ENCODE measurements at regions not wholly inside any gene's neighbourhood (a gene's known extent, or its start where the extent isn't known, plus 50 kb on each side); places are given as distances from the start of the nearest gene placed in this dataset.

- Histone ChIP-seq H3K36me3 (ENCODE audit: control insufficient read depth, insufficient read depth, low read length) (no peaks in the 10 kb centered on the region), H3K4me3 (ENCODE audit: low read length) (no peak overlapping the region), H3K9ac (ENCODE audit: low read length) (no peak overlapping the region), H3K4me1 (ENCODE audit: control insufficient read depth, insufficient read depth, low read length) (no peaks in the 10 kb centered on the region), H3K9me3 (ENCODE audit: control insufficient read depth, low read length) (no peaks in the 10 kb centered on the region), H3K27me3 (ENCODE audit: control insufficient read depth, insufficient read depth, low read length) (no peaks in the 10 kb centered on the region)
Observed at GRCh38 chr3:59280113-59280512, 230.3 kb upstream of the CFAP20DC start.

GRCh38 chr3:59277816-59278215 lies 228.0 kb upstream of the CFAP20DC start:
- no peak overlapping the region for H3K9ac ChIP-seq (ENCODE audit: low read length)
- H3K36me3 ChIP-seq (ENCODE audit: control insufficient read depth, insufficient read depth, low read length) = no peaks in the 10 kb centered on the region
- H3K4me1 ChIP-seq (ENCODE audit: control insufficient read depth, insufficient read depth, low read length) = no peaks in the 10 kb centered on the region
- H3K4me3 ChIP-seq (ENCODE audit: low read length) = no peak overlapping the region
- no peaks in the 10 kb centered on the region for H3K9me3 ChIP-seq (ENCODE audit: control insufficient read depth, low read length)
- no peaks in the 10 kb centered on the region for H3K27me3 ChIP-seq (ENCODE audit: control insufficient read depth, insufficient read depth, low read length)

DNA sequence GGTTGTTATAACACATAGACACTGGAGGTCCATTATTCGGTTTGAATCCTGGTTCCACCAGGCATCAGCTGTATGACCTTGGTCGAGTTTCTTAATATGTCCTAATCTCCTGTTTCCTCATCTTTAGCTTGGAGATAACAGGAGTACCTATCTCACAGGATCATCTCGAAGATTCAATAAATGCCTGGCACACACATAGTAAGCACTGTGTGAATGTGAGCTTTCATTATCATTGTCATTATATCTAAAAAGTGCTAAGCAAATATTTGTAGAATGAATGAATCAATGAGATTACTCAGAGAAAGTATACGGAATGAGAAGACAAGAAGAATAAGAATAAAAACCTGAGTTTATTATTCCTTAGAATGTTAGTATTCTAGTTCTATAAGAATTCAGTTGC lies 227.4 kb upstream of the CFAP20DC start:
- no peak overlapping the region for H3K4me3 ChIP-seq (ENCODE audit: low read length)
- no peaks in the 10 kb centered on the region for H3K27me3 ChIP-seq (ENCODE audit: control insufficient read depth, insufficient read depth, low read length)
- H3K4me1 ChIP-seq (ENCODE audit: control insufficient read depth, insufficient read depth, low read length) = no peaks in the 10 kb centered on the region
- no peaks in the 10 kb centered on the region for H3K36me3 ChIP-seq (ENCODE audit: control insufficient read depth, insufficient read depth, low read length)
- no peaks in the 10 kb centered on the region for H3K9me3 ChIP-seq (ENCODE audit: control insufficient read depth, low read length)
- H3K9ac ChIP-seq (ENCODE audit: low read length) = no peak overlapping the region

DNA sequence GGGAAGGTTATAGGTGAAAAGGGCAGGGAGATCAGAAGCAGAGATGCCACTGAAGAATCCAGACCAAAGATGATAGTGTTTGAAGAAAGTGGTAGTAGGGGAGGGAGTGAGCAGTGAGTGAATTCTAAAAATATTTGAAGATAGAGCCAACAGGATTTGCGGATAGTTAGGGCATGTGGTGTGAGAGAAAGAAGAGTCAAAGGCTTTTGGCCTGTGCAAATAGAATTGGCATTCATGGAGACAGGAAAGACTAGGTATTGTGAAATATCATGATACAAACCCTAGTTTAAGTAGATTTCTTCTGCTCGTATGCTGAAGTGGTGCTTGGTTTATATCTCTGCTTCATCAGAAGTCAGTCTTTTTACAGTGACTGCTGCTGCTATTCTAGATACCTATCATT lies 224.2 kb upstream of the CFAP20DC start:
- Histone ChIP-seq H3K9me3 (ENCODE audit: control insufficient read depth, low read length) (no peaks in the 10 kb centered on the region), H3K4me1 (ENCODE audit: control insufficient read depth, insufficient read depth, low read length) (no peaks in the 10 kb centered on the region), H3K36me3 (ENCODE audit: control insufficient read depth, insufficient read depth, low read length) (no peaks in the 10 kb centered on the region)

GRCh38 chr3:59271971-59272370 lies 222.1 kb upstream of the CFAP20DC start:
- Histone ChIP-seq H3K4me1 (ENCODE audit: control insufficient read depth, insufficient read depth, low read length) (no peaks in the 10 kb centered on the region), H3K9ac (ENCODE audit: low read length) (no peak overlapping the region), H3K27me3 (ENCODE audit: control insufficient read depth, insufficient read depth, low read length) (no peaks in the 10 kb centered on the region), H3K4me3 (ENCODE audit: low read length) (no peak overlapping the region), H3K36me3 (ENCODE audit: control insufficient read depth, insufficient read depth, low read length) (no peaks in the 10 kb centered on the region), H3K9me3 (ENCODE audit: control insufficient read depth, low read length) (no peaks in the 10 kb centered on the region)

More for the DNA sequence above, 224.2 kb upstream of the CFAP20DC start:
- Histone ChIP-seq H3K4me3 (ENCODE audit: low read length) (no peak overlapping the region), H3K27me3 (ENCODE audit: control insufficient read depth, insufficient read depth, low read length) (no peaks in the 10 kb centered on the region), H3K9ac (ENCODE audit: low read length) (no peak overlapping the region)

- Histone ChIP-seq H3K27me3 (ENCODE audit: control insufficient read depth, insufficient read depth, low read length) (no peaks in the 10 kb centered on the region), H3K36me3 (ENCODE audit: control insufficient read depth, insufficient read depth, low read length) (no peaks in the 10 kb centered on the region), H3K9me3 (ENCODE audit: control insufficient read depth, low read length) (no peaks in the 10 kb centered on the region), H3K4me1 (ENCODE audit: control insufficient read depth, insufficient read depth, low read length) (no peaks in the 10 kb centered on the region), H3K9ac (ENCODE audit: low read length) (no peak overlapping the region), H3K4me3 (ENCODE audit: low read length) (no peak overlapping the region)
Observed at GRCh38 chr3:59270921-59271320, 221.1 kb upstream of the CFAP20DC start.

DNA sequence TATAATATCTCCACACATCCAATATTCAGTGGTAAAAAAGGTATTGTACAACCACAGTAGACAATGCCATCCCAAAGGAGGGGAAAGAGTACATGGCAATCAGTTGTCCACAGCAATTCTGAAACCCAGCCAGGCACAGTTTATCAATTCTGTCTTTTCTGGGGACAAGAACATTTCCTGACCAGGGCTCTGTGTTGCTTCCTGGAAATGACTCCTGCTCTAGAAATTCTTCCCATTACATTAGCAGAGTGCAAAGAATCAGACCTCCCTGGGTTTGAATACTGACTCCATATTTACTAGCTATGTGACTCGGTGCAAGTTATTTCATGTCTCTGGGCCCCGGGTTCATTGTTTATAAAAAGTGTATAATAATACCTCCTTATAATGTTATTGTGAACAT lies 220.4 kb upstream of the CFAP20DC start:
- no peak overlapping the region for H3K9ac ChIP-seq (ENCODE audit: low read length)
- no peaks in the 10 kb centered on the region for H3K9me3 ChIP-seq (ENCODE audit: control insufficient read depth, low read length)
- no peaks in the 10 kb centered on the region for H3K4me1 ChIP-seq (ENCODE audit: control insufficient read depth, insufficient read depth, low read length)
- H3K36me3 ChIP-seq (ENCODE audit: control insufficient read depth, insufficient read depth, low read length) = no peaks in the 10 kb centered on the region
- H3K4me3 ChIP-seq (ENCODE audit: low read length) = no peak overlapping the region
- H3K27me3 ChIP-seq (ENCODE audit: control insufficient read depth, insufficient read depth, low read length) = no peaks in the 10 kb centered on the region

DNA sequence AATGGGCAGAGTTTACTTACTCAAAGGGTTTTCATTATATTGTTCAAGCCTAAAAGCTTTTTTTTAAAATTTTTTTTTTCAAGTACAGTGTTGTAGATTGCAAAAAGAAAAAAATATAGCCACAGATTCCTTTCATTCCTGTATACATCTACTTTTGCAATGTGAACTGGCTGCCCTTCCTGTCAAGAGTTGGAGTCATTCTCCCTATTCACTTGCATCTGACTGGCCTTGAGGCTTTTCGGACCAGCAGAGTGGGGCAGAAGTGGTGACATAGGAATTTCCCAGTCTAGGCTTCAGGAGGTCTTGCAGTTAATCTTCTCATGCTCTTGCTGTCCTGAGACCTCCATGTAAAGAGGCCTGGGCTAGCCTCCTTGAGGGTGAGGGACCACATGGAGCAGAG lies 218.3 kb upstream of the CFAP20DC start:
- Histone ChIP-seq H3K4me3 (ENCODE audit: low read length) (no peak overlapping the region), H3K4me1 (ENCODE audit: control insufficient read depth, insufficient read depth, low read length) (no peaks in the 10 kb centered on the region), H3K36me3 (ENCODE audit: control insufficient read depth, insufficient read depth, low read length) (no peaks in the 10 kb centered on the region), H3K9me3 (ENCODE audit: control insufficient read depth, low read length) (no peaks in the 10 kb centered on the region), H3K9ac (ENCODE audit: low read length) (no peak overlapping the region), H3K27me3 (ENCODE audit: control insufficient read depth, insufficient read depth, low read length) (no peaks in the 10 kb centered on the region)

GRCh38 chr3:59267021-59267420 lies 217.2 kb upstream of the CFAP20DC start:
- Histone ChIP-seq H3K9ac (ENCODE audit: low read length) (no peak overlapping the region), H3K36me3 (ENCODE audit: control insufficient read depth, insufficient read depth, low read length) (no peaks in the 10 kb centered on the region), H3K4me1 (ENCODE audit: control insufficient read depth, insufficient read depth, low read length) (no peaks in the 10 kb centered on the region), H3K4me3 (ENCODE audit: low read length) (no peak overlapping the region), H3K27me3 (ENCODE audit: control insufficient read depth, insufficient read depth, low read length) (no peaks in the 10 kb centered on the region), H3K9me3 (ENCODE audit: control insufficient read depth, low read length) (no peaks in the 10 kb centered on the region)

- Histone ChIP-seq H3K4me1 (ENCODE audit: control insufficient read depth, insufficient read depth, low read length) (no peaks in the 10 kb centered on the region), H3K9ac (ENCODE audit: low read length) (no peak overlapping the region), H3K9me3 (ENCODE audit: control insufficient read depth, low read length) (no peaks in the 10 kb centered on the region), H3K27me3 (ENCODE audit: control insufficient read depth, insufficient read depth, low read length) (no peaks in the 10 kb centered on the region), H3K4me3 (ENCODE audit: low read length) (no peak overlapping the region), H3K36me3 (ENCODE audit: control insufficient read depth, insufficient read depth, low read length) (no peaks in the 10 kb centered on the region)
Observed at GRCh38 chr3:59266551-59266950, 216.7 kb upstream of the CFAP20DC start.

GRCh38 chr3:59265566-59265965 lies 215.7 kb upstream of the CFAP20DC start:
- H3K9ac ChIP-seq (ENCODE audit: low read length) = no peak overlapping the region
- no peak overlapping the region for H3K4me3 ChIP-seq (ENCODE audit: low read length)

DNA sequence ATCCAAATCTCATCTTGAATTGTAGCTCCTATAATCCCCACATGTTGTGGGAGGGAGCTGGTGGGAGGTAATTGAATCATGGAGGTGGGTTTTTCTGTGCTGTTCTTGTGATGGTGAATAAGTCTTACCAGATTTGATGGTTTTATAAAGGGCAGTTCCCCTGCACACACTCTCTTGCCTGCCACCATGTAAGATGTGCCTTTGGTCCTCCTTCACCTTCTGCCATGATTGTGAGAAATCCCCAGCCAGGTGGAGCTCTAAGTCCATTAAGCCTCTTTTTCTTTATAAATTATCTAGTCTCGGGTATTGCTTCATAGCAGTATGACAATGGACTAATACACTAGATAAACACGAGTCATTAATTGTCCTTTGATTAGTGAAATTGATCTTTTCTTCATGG lies 214.5 kb upstream of the CFAP20DC start:
- Histone ChIP-seq H3K27me3 (ENCODE audit: control insufficient read depth, insufficient read depth, low read length) (no peaks in the 10 kb centered on the region), H3K4me3 (ENCODE audit: low read length) (no peak overlapping the region), H3K9ac (ENCODE audit: low read length) (no peak overlapping the region), H3K36me3 (ENCODE audit: control insufficient read depth, insufficient read depth, low read length) (no peaks in the 10 kb centered on the region), H3K4me1 (ENCODE audit: control insufficient read depth, insufficient read depth, low read length) (no peaks in the 10 kb centered on the region), H3K9me3 (ENCODE audit: control insufficient read depth, low read length) (no peaks in the 10 kb centered on the region)

More at GRCh38 chr3:59265566-59265965, 215.7 kb upstream of the CFAP20DC start:
- Histone ChIP-seq H3K9me3 (ENCODE audit: control insufficient read depth, low read length) (no peaks in the 10 kb centered on the region), H3K4me1 (ENCODE audit: control insufficient read depth, insufficient read depth, low read length) (no peaks in the 10 kb centered on the region), H3K36me3 (ENCODE audit: control insufficient read depth, insufficient read depth, low read length) (no peaks in the 10 kb centered on the region), H3K27me3 (ENCODE audit: control insufficient read depth, insufficient read depth, low read length) (no peaks in the 10 kb centered on the region)

DNA sequence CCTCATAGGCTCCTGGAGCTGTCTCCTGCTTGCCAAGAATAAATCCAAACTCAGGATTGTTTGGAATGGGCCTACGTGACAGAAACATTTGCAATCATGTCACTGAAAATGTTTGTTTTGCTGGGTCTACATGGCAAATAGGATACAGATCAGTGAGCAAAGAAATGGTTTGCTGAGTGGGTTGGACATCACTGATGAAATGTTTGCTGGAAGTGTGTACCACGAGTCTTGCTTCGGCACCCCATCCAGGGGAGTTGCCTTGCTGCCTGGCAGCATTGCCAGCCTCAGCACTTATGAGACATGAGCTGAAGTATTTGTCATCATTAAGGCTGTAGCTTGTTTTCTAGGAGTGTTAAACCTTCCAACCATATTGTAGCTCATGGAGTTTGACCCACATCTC lies 213.3 kb upstream of the CFAP20DC start:
- Histone ChIP-seq H3K4me3 (ENCODE audit: low read length) (no peak overlapping the region), H3K9me3 (ENCODE audit: control insufficient read depth, low read length) (no peaks in the 10 kb centered on the region), H3K36me3 (ENCODE audit: control insufficient read depth, insufficient read depth, low read length) (no peaks in the 10 kb centered on the region), H3K27me3 (ENCODE audit: control insufficient read depth, insufficient read depth, low read length) (no peaks in the 10 kb centered on the region), H3K4me1 (ENCODE audit: control insufficient read depth, insufficient read depth, low read length) (no peaks in the 10 kb centered on the region), H3K9ac (ENCODE audit: low read length) (no peak overlapping the region)

All from mucosa of stomach (tissue), 1 donor.